DLD1 (cell line): ENCODE measurements at regions not wholly inside any gene's neighbourhood (a gene's known extent, or its start where the extent isn't known, plus 50 kb on each side); places are given as distances from the start of the nearest gene placed in this dataset.
"Not testable (repeated sequence)": the region's sequence is repeated elsewhere in the genome, so short reads cannot be mapped to it uniquely, and the experiment has no call there.

Source experiments
- in situ Hi-C: cut with HindIII; loops from 2 replicates; pipeline ENCODE4 v1.10.0; 2017; ENCODE audit warnings: low sequenced_read_pairs

DNA sequence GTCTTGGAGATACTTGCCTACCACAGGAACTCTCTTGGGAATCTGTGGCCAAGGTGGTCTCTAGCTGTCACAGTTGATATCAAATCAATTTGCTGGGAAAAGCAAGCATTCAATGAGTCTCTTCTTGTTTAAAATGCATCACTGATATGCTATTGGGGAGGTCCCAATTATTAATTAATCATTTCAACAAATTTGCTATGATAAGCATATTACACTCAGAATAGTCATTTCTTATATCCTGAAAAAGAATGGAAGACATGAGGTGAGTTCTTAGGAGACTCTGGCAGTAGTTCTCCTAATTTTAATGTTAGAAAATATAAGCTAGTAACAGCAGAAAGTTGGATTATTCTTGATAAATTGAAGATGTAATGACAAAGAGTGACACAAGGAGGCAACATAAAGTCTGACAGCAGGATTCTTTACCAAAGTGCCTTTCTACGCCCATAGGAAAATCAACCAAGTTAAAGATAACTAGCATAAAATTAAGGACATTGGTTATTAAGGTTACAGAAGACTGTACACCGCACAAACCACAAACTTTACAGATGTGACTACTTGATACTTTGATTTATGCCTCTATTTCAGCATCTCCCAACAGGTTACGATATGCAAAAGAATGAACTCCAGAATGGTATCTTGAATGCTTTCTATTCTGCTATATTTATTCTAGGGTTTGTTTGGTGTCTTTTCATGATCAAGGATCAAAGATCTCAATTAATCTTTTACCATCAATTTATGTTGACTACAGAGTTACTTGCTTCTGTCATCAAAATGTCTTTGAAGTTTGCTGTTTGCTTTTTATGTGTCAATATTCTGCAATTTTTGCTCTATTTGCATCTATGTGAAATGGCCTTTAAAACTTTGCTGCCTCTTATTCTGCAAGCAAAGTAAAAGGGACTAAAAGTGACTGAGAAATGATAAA lies 349.6 kb upstream of the CLEC14A start:
- in situ Hi-C loops: no loop called here

DNA sequence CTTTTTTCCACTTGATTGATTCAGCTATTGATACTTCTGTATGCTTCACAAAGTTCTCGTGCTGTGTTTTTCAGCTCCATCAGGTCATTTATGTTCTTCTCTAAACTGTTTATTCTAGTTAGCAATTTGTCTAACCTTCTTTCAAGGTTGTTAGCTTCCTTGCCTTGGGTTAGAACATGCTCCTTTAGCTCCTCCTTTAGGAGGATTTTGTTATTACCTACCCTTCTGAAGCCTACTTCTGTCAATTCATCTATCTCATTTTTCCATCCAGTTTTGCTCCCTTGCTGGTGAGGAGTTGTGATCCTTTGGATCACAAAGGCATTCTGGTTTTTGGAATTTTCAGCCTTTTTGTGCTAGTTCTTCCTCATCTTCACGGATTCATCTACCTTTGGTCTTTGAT lies 344.7 kb upstream of the CLEC14A start:
- in situ Hi-C loops: not testable (repeated sequence)

DNA sequence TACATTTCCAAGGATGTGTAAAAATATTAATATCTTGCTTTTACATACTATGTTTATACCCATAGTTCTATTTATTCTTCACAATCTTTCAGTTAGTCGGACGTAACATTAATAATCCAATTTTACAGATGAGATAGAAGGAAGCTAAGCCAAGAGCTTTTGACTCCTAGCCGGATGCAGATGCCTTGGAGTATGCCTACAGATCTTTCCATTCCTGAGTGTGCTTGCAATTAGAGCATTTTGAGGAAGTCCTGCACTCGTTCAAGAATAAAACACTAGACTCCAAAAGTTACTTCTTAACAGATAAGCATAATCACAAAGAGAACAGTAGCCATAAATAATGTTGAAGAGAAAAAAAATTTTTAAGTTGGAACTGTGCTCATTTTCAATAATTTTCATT lies 337.6 kb upstream of the CLEC14A start:
- in situ Hi-C loops: no loop called here

DNA sequence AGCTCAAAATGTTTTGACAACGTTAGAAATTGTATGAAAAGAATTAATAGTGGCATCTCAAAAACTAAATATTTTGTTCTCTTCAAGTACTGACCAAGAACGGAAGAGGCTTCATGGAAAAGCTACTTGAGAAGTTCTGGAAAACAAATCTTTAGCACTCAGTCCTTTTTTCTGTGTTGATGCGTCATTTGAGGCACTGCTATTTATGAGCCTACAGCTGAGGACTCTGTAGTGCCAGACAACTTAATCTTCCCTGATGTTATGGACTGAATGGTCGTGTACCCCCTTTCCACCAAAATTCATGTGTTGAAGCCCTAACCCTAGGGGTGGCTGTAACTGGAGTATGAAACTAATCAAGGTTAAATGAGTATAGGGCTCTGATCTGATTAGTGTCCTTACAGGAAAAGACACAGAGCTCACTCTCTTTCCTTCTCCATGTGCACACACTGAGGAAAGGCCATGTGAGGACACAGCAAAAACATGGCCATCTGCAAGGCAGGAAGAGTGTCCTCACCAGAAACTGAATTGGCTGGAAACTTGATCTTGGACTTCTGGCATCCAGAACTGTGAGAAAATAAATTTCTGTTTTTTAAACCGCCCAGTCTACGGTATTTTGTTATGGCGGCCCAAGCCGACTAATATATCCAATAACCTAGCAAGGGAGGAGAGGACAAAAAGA lies 337.0 kb upstream of the CLEC14A start:
- in situ Hi-C loops: no loop called here

DNA sequence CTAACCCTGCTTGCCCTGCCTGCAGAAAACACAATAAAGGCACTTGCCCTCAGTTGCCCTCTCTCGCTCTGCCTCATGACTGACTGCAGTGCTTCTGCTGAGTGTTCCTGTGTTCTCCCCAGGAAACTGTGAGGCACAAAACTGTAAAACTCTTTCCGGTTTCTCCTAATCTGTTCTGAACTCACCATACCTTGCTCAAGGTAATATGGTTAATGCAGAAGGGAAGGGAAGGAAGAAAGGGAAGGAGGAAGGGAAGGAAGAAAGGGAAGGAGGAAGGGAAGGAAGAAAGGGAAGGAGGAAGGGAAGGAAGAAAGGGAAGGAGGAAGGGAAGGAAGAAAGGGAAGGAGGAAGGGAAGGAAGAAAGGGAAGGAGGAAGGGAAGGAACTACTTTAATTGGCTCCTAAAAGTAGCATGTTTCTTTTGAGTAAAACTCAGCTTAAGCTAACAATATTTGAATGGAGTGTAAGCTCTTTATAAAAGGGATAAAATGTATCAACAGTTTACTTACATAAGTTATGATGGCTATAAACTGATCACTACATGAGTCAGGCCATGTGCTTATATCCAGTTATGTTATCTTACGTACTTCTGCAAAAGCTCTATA lies 334.0 kb upstream of the CLEC14A start:
- in situ Hi-C loops: no loop called here

DNA sequence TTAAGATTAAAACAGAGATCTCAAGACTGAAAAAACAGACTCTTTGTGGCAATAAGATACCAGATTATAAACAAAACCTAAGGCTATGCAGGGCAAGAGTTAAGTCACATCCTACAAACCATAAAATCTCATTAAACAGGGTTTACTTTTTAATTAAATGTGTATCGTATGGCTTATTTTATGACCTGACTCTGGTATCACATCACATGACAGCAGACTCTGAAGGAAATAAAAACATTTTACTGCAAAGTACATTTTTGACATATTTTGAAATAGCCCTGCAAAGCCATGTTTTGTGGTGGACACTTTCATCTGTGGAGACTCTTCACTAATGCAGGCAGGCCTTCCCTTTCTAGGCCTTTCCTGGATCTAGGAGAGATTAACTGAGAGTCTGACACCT lies 327.6 kb upstream of the CLEC14A start:
- in situ Hi-C loops: no loop called here

DNA sequence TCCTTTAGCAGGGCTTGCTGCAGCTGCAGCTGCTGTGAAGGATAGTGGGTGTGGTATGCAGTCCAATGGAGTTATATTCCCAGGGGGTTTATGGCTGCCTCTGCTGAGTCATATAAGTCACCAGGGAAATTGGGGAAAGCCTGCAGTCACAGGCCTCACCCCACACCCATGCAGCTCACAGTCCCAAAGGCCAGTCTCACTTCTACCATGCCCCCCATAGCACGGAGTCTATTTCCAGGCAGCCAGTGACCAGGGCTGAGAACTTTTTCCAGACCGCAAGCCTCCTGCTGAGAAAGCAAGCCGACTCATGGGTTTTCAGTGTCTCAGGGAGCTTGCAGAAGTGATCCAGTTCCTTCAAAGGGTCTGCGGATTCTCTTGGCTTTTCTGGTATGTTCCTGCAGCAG lies 322.4 kb upstream of the CLEC14A start:
- in situ Hi-C loops: no loop called here

DNA sequence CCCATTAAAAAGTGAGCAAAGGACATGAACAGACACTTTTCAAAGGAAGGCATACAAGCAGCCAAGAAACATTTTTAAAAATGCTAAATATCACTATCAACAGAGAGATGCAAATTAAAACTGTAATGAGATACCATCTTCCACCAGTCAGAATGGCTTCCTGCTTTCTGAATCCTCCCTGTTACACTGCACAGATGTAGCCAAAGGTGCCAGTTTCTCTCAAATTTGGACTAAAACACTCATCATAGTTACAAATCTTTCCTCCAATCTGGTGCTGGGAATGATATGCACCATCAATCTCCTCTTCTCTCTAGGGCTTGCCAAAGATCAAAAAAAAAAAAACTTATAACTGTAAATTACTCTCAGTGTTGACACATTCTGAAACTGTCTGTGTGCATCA lies 311.8 kb upstream of the CLEC14A start:
- in situ Hi-C loops: no loop called here

DNA sequence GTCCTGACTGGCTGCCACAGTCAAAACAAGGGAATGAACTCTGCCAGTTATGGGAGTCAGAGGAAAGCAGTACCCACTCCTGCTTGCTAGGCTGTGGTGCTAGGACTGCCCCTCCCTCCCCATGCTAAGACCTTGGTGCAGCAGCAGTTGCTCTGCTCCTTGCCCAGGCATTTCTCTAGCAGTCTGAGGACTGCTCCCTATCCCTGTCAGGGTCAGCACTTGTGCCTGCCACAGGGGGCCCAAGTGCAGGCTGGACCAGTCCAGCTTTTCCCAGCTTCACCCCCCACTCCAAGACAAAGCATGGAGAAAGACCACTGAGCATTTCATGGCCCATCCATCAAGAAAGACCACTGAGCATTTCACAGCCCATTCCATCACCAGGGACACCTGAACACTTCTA lies 305.8 kb upstream of the CLEC14A start:
- in situ Hi-C loops: no loop called here

DNA sequence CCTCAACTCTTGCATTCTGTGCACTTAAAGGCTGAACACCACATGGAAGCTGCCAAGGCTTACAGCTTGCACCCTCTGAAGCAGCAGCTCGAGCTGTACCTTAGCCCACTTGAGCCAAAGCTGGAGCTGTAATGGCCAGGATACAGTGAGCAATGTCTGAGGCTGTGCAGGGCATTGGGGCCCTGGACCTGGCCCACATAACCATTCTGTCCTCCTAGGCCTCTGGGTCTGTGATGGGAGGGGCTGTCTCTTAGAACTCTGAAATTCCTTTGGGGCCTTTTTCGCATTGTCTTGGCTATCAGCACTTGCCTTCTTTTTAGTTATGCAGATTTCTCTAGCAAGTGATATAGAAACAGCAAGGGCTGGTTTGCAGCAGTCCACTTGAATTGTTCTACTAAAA lies 303.8 kb upstream of the CLEC14A start:
- in situ Hi-C loops: no loop called here

DNA sequence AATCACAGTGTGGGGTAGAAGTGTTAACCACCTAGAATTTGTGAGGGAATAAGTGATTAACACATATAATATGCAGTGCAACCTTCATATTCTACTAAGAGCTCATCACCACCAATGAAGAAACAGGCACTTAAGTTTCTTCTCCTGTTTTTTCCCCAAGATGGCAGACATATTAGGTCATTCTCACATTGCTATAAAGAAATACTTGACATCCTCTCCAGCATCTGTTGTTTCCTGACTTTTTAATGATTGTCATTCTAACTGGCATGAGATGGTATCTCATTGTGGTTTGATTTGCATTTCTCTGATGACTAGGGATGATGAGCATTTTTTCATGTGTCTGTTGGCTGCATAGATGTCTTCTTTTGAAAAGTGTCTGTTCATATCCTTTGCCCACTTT lies 301.5 kb upstream of the CLEC14A start:
- in situ Hi-C loops: not testable (repeated sequence)

DNA sequence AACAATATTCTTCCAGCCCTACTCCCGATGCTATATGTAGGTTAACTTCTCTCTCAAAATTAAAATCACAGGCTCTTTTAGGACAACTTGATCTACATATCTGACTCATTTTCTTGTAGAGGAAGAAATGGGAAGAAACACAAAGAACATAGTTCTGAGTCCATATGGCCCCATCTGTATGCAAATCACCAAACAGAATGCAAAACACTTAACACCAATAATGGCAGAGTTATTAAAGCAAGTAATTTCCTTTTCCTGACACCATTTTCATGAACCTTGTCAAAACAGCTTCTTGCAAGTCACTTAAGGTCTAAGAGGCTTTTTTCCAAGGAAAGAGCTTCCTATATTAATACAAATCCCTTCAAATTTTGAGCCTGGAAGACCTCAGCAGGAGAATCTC lies 300.4 kb upstream of the CLEC14A start:
- in situ Hi-C loops: no loop called here

DNA sequence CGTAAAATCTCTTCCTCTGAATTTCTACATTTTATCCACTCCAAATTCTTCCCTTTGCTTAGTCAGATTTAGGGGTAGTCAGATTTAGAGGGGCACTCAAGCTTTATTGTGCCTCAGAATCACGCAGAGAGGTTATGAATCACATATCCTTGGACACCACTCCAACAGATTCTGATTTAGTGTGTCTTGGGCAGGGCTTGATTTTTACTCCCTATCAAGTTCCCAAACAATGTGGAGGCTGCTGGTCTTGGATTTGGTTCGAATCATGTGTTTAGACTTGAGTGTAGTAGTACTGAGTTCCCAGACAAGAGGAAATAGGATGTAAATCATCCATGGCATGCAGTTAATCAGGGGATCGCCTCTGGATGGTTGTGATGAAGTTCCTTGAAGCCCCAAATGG lies 298.1 kb upstream of the CLEC14A start:
- in situ Hi-C loops: no loop called here

DNA sequence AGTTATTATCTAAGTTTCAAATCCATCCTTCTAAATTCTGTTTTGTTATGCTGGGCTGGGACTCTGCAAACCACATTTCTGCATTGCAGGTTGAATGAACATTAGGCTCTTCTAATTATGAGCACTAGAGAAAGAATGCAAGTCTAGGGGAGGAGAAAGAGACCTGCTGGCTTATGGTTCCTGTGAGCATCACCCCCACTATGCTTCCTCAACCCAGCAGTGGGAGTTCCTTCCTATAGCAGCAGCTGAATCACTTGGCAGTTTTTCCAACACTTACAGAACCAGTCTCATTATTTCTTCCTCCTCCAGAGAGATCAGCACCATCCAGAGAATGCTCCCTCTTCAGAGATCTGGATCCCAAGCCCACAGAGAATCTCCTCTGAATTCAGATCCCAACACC lies 297.7 kb upstream of the CLEC14A start:
- in situ Hi-C loops: no loop called here

DNA sequence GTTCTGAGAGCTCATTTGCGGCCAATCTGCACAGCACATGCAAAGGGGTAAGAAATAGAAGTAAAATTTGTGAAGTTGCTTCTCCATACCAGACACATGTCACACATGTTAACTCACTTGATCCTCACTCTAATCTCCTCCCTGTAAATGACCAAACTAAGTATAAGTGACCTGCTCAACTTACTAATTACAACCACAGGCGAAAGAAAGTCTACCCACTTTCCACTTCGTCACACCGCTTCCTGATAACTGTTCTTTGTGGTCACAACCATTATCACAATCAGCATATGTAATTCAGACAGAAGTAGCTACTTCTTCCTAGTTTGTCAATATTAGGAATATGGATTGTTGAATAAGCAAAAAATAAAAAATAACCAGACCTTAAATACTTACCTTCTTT lies 293.7 kb upstream of the CLEC14A start:
- in situ Hi-C loops: no loop called here

DNA sequence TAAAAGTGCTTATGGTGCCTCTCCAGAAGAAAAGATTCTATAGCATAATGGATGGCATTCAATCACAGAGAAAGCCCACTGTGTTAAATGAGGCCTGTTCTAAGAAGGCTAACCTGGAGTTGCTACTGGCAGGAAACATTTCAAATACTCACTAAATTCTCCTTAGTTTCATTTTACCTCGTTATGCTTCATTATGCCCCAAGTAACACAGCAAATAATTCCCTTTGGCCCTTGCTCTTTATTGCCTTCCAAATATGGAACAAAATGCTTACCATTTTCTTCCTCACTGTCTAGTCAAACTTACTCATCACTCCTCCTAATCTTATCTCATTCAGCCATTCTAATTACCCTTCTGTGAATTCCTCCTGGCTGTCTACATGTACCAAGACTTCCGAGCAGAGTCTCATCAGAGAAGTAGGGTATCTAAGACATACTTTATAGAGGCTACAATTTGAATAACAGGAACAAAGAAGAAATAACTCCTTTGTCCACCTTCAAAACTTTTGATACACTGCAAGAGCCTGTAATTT lies 292.1 kb upstream of the CLEC14A start:
- in situ Hi-C loops: no loop called here

DNA sequence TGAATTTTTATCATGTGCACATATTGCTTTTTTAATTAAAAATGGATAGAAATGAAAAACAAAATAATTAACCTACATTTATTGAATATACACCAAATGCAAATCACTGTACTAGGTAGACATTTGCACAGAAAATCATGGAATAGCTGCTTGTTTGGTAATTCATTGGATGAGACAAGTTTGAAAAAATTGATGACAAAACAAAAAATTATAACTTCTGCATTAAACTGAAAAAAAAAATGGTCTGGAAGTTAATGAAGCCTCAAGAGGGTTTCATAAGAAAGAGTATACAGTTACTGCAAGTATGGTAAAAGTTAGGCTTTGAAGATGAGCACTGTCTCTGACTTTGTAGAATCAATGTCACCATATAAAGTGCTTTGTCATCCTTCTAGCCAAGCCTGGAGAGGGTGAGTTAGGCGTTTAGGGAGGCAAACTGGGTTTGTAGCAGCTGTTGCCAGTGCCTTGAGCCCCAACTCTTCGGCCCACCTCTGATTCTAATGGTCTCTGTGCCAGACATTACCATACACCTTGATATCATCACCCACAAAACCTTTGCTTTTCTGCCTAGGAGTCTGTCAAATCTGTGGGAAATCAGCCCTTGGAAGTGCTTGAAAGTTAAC lies 291.1 kb upstream of the CLEC14A start:
- in situ Hi-C loops: no loop called here

DNA sequence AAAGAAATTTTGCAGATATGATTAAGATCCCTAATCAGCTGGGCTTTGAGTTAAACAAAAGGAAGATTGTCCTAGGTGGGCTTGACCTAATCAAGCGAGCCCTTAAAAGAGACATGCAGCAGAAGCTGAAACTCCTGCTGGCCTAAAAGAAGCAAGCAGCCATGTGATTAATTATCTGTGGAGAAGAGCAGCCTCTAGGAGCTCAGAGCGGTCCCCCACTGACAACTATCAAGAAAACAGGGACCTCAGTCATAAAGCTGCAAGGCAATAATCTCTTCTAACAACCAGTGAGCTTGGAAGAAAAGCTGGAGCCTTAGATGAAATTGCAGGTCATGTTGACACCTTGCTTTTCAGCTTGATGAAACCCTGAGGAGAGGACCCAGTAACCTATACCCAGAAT lies 288.9 kb upstream of the CLEC14A start:
- in situ Hi-C loops: no loop called here

DNA sequence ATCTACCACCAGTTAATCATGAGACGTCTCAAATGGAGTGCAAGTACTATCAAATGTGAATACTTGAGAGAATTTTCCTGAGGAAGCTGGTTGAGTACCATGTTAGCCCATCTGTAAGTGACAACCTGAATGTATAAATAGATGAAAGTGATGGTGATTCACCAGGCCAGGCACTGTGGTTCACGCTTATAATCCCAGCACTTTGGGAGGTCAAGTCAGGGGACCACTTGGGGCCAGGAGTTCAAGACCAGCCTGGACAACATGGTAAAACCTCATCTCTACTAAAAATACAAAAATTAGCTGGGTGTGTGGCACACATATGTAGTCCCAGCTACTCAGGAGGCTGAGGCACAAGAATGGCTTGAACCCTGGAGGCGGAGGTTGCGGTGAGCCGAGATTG lies 288.0 kb upstream of the CLEC14A start:
- in situ Hi-C loops: not testable (repeated sequence)

DNA sequence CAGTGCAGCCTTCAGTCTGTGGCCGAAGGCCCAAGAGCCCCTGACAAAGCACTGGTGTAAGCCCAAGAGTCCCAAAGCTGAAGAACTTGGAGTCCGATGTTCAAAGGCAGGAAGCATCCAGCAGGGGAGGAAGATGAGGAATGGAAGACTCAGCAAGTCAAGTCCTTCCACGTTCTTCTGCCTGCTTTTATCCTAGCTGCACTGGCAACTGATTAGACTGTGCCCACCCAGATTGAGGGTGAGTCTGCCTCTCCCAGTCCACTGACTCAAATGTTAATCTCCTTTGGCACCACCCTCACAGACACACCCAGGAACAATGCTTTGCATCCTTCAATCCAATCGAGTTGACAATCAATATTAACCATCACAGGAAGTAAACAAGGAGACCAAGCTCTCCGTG lies 282.2 kb upstream of the CLEC14A start:
- in situ Hi-C loops: not testable (repeated sequence)

DNA sequence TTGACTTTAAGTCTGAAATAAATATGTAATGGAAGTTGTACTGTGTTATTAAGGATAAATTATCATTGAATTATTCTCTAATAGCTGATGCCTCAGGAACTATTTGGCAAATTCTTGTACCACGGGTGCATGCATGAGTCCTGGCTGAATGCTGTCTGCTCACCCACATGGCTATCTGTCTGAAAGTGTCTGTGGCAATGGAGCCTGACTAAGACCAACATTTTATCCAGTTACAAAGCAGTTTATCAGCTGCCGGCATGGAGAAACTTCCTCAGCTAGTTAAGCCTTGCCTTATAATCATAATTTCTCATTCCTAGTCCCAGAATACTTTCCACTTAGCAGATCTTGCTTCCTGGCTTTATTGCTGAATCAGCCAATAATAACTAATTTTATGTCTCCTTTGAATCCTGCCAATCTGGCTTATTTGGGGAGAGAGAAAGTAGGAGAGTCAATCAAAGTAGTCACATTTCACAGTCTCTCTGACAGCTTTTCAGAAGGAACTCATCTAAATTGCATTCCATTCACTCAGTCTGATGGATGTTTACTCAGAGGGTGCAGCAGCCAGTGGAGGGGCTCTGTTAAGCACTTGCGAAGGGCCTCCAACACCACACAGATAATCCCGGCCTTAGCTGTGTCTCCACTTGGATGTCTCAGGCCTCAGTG lies 280.6 kb upstream of the CLEC14A start:
- in situ Hi-C loops: no loop called here
